GM19328 (cell line): ENCODE measurements at regions not wholly inside any gene's neighbourhood (a gene's known extent, or its start where the extent isn't known, plus 50 kb on each side); places are given as distances from the start of the nearest gene placed in this dataset.
"Not testable (repeated sequence)": the region's sequence is repeated elsewhere in the genome, so short reads cannot be mapped to it uniquely, and the experiment has no call there.

Experiments
- ATAC-seq: cut with Tn5 transposase; IDR thresholded peaks from one replicate; pipeline ENCODE4 v1.9.1; 2021; ENCODE audit warnings: mild to moderate bottlenecking, moderate library complexity; ENCODE audit not compliant: unreplicated experiment

GRCh38 chr2:173463846-173464245 lies 109.2 kb downstream of the CDCA7 start:
- ATAC-seq, result no peak

- no peak for ATAC-seq
Observed at GRCh38 chr2:173467751-173468150, 113.1 kb downstream of the CDCA7 start.

GRCh38 chr2:173468266-173468793 lies 113.7 kb downstream of the CDCA7 start:
- no peak for ATAC-seq

- no peak for ATAC-seq
Observed at GRCh38 chr2:173472112-173472511, 117.4 kb downstream of the CDCA7 start.

GRCh38 chr2:173483137-173483536 lies 128.5 kb downstream of the CDCA7 start:
- ATAC-seq, result no peak

- ATAC-seq, result no peak
Observed at GRCh38 chr2:173488861-173489260, 134.2 kb downstream of the CDCA7 start.

- ATAC-seq, result no peak
Observed at GRCh38 chr2:173491418-173491817, 136.7 kb downstream of the CDCA7 start.

GRCh38 chr2:173493874-173494273 lies 139.2 kb downstream of the CDCA7 start:
- ATAC-seq, result no peak

- ATAC-seq, result no peak
Observed at GRCh38 chr2:173496746-173497145, 142.1 kb downstream of the CDCA7 start.

GRCh38 chr2:173500953-173501352 lies 146.3 kb downstream of the CDCA7 start:
- no peak for ATAC-seq

GRCh38 chr2:173502296-173502695 lies 147.6 kb downstream of the CDCA7 start:
- no peak for ATAC-seq

- no peak for ATAC-seq
Observed at GRCh38 chr2:173511357-173511756, 156.7 kb downstream of the CDCA7 start.

GRCh38 chr2:173511942-173512341 lies 157.3 kb downstream of the CDCA7 start:
- no peak for ATAC-seq

- ATAC-seq, result no peak
Observed at GRCh38 chr2:173513107-173513727, 158.5 kb downstream of the CDCA7 start.

GRCh38 chr2:173520918-173521317 lies 166.2 kb downstream of the CDCA7 start:
- ATAC-seq, result no peak

- no peak for ATAC-seq
Observed at GRCh38 chr2:173521450-173522192, 166.9 kb downstream of the CDCA7 start.

GRCh38 chr2:173523497-173523896 lies 168.8 kb downstream of the CDCA7 start:
- ATAC-seq, result no peak

GRCh38 chr2:173524256-173524955 lies 169.7 kb downstream of the CDCA7 start:
- ATAC-seq, result no peak

GRCh38 chr2:173532732-173533531 lies 178.3 kb downstream of the CDCA7 start:
- not testable (repeated sequence) for ATAC-seq

- no peak for ATAC-seq
Observed at GRCh38 chr2:173537694-173538093, 183.0 kb downstream of the CDCA7 start.

- ATAC-seq, result no peak
Observed at GRCh38 chr2:173539615-173540014, 184.9 kb downstream of the CDCA7 start.
